GM21447 (cell line): ENCODE measurements at regions not wholly inside any gene's neighbourhood (a gene's known extent, or its start where the extent isn't known, plus 50 kb on each side); places are given as distances from the start of the nearest gene placed in this dataset.

ENCODE experiments used
- ATAC-seq: cut with Tn5 transposase; IDR thresholded peaks from one replicate; pipeline ENCODE4 v1.9.1; 2021; ENCODE audit not compliant: unreplicated experiment

DNA sequence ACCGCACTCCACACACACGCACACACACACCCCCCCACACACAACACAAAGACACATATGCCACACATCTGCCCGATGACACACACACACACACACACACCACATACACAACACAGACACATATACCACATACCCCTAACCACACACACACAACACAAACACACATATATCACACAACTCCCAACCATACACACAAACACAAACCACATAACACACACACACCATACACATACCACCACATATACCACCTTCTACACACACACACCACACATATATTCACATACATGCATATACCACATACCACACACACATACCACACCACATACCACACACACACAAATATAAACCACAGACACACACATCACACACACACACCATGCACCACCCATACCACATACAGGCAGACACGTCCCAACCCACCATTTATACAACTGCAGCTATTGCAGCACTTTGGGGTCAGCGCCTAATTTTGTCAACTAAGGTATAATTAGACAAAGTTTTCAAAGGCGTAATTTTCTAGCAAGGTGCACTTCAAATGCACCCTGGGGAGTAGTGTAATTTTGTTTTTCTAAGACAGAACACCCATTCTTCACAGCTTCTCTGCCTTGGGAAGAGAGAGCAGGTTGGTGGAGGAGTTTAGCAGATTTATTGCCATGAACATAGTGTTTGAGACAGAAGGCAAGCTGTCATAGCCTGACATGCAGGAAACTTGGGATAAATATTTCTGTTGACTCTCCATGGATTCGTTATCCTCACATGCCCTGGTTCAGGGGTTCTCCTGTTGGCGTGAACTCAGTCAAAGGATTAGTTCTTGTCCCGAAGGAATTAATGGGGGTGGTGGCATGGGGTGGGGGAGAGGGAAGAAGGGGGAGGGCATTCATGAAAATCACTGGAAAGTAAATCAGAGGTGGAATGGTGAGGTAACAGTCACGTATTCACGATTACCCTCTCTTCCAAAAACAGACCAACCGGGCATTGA, 416.1 kb downstream of the LPIN1 start:
- no peak for ATAC-seq

DNA sequence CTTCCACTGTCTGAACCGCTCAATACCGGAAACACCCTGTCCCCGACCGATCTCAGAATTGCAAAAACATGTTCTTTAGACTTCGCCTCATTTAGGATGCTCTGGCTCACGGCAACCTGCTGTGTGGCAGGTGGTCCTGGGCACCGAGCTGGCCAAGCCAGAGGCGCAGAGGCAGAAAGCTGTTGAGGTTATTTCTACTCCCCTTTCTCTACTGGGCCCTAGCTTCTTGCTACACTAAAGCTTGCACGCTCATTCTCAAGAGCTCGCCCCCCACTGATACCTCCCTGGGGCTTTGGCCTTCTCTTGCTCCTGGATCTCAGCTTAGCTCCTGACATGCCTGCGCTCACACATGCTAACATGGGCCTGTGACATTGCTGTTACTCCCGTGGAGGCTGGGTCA, 417.4 kb downstream of the LPIN1 start:
- no peak for ATAC-seq

DNA sequence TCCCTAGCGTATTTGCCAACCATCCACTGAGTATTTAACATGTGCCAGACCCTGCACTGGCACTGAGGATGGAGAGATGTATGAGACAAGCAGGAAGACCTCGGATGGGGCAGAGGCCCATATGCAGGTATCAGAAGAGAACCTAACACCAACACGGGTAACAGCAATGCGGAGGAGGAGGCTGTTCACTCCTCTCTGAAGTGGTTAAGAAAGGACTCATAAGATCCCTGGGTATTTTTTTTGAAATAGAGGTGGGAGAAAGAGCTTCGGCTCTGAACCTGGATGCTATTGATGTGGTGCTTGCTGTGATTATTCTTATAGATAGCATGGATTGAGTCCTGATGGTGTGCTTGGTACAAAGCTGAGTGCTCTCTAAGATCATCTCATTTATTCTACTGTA, 418.3 kb downstream of the LPIN1 start:
- no peak for ATAC-seq

- no peak for ATAC-seq
These were observed 421.3 kb downstream of the LPIN1 start for GRCh38 chr2:12167525-12168317.

DNA sequence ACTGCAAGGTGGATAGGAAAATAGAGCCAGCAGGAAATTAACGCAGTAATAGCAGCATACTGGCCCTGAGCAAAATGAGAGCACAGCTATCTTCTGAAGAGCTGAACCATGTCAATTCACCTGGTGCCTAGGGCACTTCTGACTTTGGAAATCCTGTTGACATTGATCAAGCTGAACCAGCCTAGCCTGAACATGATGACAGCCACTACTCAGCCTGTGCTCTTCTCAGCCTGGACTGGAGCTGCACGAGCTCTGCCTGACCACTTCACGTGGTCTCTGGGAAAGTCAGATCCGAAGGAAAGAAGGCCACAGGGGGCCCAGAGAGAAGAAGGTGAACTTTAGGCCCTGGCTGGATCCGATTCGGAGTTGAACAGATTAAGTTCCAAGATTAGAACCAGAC, 421.9 kb downstream of the LPIN1 start:
- ATAC-seq: no peak

DNA sequence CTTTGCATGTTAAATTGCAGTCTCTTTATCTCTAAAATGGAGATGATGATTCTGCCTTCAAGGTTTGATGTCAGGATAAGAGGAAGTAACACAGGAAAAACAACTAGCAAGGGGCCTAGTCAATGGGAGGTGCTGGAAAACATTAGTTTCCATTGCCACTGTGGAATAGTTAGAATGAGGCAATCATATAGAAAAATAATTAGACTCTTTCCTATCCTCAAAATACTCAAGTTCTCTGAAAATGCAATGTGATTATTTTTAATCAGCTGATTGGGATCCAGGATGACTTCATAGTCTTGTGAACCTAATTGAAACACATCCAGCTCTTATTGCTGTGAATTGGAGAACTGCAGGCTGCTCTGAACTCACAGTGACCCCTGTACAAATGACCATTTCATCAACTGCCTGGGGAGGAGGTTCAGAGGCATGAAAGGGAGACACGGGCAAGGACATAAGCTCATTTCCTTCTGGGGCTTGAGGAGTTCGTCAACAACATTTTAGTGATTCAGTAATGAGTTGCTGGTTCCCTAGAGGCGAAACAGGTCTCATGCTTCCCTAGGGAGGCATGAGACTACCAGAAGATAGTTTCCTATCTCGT, 422.5 kb downstream of the LPIN1 start:
- ATAC-seq: peak; percentile 70

- no peak for ATAC-seq
These were observed 423.3 kb downstream of the LPIN1 start for GRCh38 chr2:12169721-12170120.

- no peak for ATAC-seq
These were observed 423.7 kb downstream of the LPIN1 start for GRCh38 chr2:12170121-12170520.

DNA sequence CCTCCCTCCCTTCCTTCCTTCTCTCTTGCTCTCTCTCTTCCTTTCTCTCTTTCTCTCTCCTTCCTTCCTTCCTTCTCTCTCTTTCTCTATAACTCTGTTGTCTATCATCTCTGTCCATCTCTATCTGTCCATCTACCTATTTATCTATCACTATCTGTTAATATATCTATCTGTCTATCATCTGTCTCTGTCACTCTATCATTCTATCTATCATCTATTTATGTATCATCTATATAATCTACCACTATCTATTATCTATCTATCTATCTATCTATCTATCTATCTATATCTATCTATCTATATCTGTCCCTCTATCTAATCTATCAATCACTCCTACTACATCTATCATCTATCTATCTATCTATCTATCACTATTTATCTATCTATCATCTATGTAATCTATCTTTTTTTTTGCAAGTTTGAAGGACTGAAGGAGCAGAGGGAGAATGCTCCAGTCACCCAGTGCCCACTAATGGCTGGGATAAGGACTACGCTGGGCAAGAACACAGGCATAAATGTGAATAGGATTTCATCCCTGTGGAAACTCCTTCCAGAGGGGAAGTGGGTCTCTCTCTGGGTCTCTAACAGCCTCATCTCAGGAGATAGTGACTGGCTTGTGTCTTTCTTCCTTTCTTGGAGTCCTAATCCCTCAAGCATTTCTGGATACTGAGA, 427.0 kb downstream of the LPIN1 start:
- ATAC-seq: no peak

- no peak for ATAC-seq
These were observed 427.5 kb downstream of the LPIN1 start for GRCh38 chr2:12173943-12174340.

GRCh38 chr2:12175323-12175722, 428.9 kb downstream of the LPIN1 start:
- ATAC-seq: no peak

DNA sequence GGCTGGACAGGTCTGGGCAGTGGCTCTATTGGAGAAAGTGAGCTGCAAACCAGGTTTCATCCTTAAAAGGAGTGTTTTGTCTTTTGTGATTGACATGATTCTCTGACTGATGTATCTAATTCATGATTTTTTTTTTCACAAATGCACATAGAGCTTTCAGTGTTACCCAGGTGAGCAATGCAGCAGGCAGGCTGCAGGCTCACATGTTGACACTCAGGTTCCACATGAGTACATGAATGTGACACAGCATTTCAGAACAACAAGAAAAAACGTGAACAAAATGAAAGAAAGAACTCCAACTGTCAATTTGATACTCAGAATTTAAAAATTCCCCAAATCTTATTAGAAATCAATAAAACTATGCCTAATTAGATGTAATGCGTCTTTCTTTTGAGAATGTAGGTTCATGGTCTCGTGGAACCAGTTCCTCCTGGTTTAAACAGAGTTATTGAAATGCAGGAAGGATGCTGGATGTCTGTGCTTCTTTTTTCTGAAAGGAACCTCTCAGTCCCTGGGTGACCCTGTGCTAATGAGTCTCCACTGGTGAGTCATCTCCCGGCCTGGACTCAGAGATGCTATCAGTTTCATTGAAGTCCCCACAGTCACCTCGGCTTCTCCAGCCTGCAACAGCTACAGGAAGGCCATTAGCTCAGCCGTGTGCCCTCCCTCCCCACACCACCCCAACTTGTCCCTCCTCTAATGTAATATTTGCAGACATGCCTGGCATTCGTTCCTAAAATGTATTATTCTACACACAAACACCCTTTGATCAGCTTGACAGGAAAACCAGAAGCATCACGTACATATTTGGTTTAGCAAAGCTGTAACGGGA, 430.4 kb downstream of the LPIN1 start:
- ATAC-seq: peak; percentile 87

- peak; percentile 72 for ATAC-seq
These were observed 431.2 kb downstream of the LPIN1 start for GRCh38 chr2:12177455-12178288.

GRCh38 chr2:12178289-12179080, 432.1 kb downstream of the LPIN1 start:
- ATAC-seq: no peak

DNA sequence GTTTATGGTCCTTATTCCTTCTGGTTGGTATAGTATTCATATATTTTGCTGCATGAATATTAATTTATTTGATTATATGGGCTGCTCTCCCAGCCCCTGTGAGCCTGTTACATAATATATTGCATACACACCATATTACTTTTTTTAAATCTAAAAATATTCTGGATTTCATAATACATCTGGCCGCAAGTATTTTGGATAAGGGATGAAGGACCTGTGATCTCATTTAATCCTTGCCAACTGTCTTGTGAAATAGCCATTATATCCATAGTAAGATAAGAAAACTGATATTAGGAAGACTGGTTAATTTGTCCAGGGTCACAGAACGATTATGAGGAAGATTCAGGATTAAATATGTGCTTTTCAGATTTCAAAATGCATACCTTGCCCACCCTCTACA, 433.6 kb downstream of the LPIN1 start:
- no peak for ATAC-seq

GRCh38 chr2:12183032-12183645, 436.7 kb downstream of the LPIN1 start:
- ATAC-seq: no peak

DNA sequence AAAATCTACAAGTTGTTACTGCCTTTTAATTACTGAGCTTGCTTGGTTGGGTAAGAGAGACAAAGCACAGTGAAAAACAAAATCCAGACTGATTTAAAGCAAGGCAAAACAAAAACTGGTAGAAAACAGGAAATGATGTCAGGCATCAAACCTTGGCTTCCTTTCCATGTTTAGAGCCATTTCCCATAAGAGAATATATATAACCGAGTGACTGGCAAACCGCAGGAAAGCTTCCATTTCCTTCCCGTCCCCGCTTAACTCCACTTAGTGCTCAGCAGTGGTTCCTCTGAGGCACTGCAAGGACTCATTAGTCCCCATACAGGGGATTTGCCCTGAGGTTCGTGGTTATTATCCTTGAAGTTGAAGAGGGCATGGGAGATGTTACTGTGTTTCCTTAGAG, 446.3 kb downstream of the LPIN1 start:
- no peak for ATAC-seq

GRCh38 chr2:12194968-12195367, 448.5 kb downstream of the LPIN1 start:
- no peak for ATAC-seq
